SW480 (cell line): ENCODE measurements at regions not wholly inside any gene's neighbourhood (a gene's known extent, or its start where the extent isn't known, plus 50 kb on each side); places are given as distances from the start of the nearest gene placed in this dataset.

Source experiments
- DNase-seq: peaks from one replicate; pipeline ENCODE4 v3.0.0-alpha.2; 2016; ENCODE audit warnings: low spot score

DNA sequence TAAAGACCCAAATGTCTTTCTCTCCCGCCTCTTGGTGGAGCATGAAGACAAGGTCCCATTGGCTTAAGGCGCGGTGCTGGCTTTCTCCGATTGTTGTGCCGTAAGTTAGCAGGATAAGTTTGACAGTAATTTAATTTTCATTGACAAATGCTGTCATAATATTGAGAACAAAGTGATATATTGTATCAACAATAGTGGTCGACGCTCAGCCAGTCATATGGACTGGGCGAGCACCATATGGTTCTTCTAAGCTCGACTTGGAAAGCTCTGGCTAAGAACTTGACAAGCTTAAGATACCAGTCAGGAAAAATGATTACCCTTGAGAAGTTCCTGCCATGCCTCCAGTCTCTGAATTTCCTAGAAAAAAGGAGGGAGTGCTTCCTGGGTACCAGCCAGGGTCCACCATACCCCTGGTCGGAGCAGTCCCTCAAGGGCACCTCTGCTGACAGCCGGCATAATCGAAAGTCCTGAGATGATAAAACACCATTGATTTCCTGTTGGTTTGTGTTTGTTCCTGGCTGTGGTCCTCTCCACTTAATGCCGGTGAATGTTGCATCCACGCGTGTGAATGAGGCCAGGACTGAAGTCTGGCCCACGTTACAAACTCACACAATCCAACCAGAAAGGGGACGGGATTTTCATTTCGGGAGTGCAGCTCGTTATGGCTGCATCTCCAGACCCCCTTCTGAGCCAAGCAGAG is 262.1 kb downstream of the ZNF536 start:
- DNase-seq, result no peak

DNA sequence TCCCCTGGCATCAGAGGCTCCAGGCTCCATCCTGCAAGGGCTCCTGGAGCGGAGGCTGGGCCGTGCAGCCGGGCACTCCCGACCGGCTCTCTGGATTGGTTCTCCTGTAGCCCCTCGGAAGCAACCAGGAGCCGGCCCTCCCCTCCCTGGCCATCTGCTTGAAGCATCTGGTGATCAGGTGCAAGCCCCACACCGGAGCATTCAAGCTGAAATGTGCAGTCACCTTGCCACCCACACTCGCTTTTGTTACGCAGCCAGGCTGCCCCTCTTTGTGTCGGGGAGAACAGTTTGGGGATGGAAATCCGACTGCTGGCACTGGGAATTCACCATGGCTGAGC is 258.8 kb downstream of the ZNF536 start:
- DNase-seq, result no peak

DNA sequence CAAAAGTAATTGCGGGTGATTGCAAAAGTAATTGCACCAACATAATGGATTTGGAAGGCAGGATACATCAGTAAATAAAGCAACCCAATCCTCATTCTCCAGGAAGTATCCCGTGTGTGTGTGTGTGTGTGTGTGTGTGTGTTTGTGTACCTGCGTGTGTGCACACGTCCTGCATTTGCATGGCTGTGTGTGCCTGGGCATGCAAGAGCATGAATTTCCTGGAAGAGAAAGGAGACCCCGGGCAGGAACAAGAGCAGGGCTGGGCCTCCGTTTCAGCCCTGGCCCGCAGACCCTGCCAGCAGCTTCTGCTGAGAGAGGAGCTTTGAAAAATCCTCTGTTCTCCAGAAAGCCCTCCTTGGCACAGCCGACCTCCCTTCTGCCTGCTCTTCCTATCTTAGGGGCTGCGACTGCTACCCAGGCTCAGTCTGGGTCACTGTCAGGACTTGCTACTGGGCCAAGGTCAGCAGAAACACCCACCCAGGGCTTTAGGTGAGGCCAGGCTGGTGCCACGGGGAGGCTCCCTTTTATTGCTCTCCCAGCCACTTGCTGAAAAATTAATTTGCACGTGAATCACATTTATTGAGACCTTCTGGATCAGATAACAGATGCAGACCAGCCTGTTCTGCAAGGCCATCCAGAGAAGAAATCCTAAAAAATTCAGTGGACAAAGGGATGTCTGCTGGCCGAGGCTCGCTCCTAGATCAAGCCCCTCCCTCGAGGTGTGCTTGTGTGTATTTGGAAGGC is 258.3 kb downstream of the ZNF536 start:
- DNase-seq, result no peak

DNA sequence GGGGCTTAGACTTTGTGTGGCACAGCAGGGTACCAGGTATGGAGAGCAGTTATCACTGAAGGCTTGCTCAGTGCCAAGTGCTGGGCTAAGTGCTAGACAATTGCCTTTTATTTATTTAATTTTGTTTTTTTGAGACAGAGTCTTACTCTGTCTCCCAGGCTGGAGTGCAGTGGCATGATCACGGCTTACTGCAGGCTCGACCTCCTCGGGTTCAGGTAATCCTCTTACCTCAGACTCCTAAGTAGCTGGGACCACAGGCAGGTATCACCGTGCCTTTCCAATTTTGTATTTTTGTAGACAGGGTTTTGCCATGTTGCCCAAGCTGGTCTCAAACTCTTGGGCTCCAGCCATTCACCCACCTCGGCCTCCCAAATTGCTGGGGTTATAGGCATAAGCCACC is 256.9 kb downstream of the ZNF536 start:
- DNase-seq, result no peak

DNA sequence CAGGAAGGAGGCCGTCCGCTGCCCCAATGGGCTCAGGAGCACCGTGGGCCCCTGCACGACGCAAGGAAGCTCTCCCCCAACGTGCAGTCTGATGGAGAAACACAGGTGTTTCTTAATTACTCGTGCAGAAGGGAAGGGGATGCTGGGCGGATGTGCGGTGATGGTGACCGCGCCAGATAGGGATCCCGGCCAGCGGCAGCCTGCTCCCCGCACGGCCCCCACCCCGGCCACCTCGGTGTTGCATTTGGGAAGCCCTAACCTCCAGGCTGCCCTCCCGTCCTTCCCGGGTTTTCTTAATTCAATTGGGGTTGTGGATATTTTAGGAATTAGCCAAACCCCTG is 254.4 kb downstream of the ZNF536 start:
- no peak for DNase-seq

DNA sequence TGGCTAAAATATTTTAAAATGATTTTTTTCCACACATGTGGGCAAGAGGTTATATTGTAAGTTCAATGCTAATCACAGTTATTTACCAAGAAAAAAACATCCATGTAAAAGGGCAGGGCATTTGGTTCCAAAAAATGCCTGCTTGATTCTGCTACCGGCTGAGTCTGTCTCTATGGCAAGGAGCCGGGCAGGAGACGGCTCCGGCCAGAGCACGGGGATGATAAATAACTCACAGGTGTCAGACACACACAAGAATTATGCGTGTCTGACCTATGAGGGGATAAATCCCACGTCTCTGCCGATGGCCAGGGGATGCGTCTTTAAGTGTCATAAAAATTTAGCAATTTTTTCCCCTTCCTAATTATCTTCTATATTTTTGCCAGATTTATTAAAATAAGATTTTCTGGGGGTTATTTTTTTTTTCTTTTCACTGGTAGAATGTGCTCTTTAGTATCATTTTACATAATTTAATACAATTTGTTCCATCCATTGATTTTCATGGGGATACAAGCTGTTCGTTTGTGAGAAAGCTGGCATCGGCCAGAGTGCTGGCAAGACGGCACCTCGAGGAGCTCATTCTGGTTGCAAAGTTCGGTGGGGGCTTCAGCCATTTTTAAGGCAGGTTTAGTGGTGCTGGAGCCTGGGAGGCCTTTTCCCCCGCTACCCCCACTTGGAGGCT is 253.9 kb downstream of the ZNF536 start:
- DNase-seq, result no peak

DNA sequence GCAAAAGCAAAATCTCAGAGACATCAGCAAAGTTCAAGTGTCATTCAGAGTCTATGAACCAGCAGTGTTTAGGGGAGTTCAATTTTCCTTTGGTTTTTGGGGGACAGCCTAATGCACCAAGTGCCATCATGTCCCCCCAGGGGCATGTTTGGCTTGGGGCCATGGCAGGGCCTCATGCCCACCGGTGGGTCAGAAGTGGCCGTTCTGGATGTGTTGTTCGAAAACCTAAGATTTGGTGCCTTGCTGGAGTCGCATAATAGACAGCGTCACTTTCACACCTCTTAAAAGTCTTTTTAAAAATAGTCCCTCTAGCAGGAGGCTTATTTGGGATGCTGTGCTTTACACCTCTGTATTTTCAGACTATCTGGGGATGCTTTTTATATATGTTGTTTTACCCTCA is 250.1 kb downstream of the ZNF536 start:
- DNase-seq, result no peak

DNA sequence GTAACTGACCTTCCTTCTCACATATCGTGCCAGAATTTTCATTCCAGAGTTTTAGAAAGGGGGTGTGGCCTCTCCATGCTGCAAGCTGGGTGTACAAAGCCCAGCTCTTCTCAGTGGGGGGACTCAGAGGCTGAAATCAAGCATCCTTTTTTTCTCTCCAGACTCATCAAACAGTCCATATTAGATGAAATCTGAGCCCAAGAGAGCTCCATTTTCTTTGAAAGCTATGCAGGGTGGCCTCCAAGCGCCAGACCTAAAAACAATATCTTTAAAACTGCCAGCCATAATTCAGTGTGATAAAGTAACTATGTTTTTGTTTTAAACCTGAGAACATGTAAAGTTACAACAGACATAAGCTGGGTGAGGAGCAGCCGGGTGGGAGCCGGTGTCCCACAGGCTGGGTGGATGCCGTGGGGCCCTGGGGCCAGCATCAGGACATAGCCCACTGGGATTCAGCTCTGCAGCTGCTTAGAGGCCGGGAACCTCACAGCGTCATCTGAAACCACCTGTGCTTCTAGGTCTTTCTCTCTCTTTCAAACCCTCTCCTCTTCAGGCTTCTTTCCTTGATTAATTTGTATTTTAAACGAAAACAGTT is 249.2 kb downstream of the ZNF536 start:
- DNase-seq, result no peak

DNA sequence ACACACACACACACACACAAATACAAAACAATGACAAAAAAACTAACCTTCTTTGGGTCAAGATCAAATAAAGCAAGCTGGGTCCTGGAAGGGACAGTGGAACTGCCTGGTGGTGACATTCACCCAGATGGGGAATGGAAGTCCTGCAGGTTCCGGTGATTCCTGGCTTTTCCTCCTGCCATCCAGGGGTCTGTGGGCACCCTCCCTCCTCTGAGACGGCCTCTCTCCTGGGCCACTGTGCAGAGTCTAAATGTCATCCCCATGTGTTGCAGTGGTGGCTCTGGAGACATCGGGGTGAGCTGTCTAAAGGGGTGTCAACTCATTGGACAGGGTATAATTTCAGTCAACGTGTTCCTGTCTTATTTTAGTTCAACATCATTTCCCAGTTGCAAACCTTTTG is 248.2 kb downstream of the ZNF536 start:
- DNase-seq, result no peak

DNA sequence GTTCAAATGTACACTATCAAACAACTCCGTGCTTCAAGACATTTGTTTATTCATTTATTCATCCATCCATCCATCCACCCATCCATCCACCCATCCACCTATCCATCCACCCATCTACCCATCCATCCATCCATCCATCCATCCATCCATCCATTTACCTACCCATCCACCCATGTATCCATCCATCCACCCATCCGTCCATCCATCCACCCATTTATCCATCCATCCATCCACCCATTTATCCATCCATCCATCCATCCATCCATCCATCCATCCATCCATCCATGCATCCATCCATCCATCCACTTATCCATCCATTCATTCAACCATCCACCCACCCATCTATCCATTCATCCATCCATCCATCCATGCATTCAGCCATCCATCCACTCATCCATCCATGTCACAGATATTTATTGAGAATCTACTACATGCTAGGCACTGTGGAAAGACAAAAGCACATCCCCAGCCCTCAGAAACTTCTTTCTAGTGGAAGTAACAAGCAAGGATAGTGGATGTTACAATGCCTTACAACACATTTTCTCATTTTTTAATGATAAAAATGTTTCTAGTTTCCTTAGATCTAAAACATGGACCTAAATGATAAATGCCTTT is 237.6 kb downstream of the ZNF536 start:
- no peak for DNase-seq

DNA sequence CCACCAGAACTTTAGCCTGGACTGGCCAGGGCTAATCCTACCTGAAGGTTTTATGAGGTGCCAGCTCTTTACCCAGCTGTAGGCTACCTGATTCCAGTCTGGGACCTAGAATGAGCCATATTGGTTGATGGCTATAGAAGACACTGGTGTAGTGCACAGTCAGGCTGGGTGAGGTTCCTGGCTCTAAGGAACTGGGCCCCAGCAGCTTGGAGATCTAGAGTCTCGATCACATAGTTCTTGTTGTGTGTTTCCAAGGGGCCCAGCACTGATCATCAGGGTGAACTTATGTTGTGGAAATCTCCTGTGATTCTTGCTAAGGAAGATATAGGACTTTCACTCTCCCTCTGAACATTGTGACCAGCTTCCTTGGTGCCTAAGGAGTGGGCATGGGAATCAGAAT is 236.3 kb downstream of the ZNF536 start:
- no peak for DNase-seq
